ENCODE measurements at regions not wholly inside any gene's neighbourhood (a gene's known extent, or its start where the extent isn't known, plus 50 kb on each side); places are given as distances from the start of the nearest gene placed in this dataset.

- H3K4me1 Mint-ChIP-seq (ENCODE audit: low read depth), result no peaks in the 10 kb centered on the region
- no peaks in the 10 kb centered on the region for H3K36me3 Mint-ChIP-seq (ENCODE audit: low read depth)
- H3K27me3 Mint-ChIP-seq, result no peaks in the 10 kb centered on the region
- no peak overlapping the region for H3K4me3 Mint-ChIP-seq
- ChIA-PET CTCF (no interaction called here), POLR2A (interaction anchor here (0.7 kb wide), 1 partner anchor 10 kb away, joined by 3 read pairs; no protein-coding TSS in a partner anchor)
- no peak overlapping the region for H3K27ac Mint-ChIP-seq
- intact Hi-C loops (cut with micrococcal nuclease), result no loop called here
- H3K9me3 Mint-ChIP-seq, result no peaks in the 10 kb centered on the region
- ATAC-seq, result no peak
- TF ChIP-seq CTCF (IDR thresholded peaks at IDR 0.05), result no peak
- no peak for DNase-seq
Observed at GRCh38 chr5:82418608-82418950, 140.4 kb upstream of the RPS23 start.

- H3K4me3 Mint-ChIP-seq, result no peak overlapping the region
- ChIA-PET POLR2A (interaction anchor here (0.7 kb wide), 1 partner anchor 10 kb away, joined by 3 read pairs; no protein-coding TSS in a partner anchor), CTCF (no interaction called here)
- H3K9me3 Mint-ChIP-seq, result no peaks in the 10 kb centered on the region
- no peaks in the 10 kb centered on the region for H3K36me3 Mint-ChIP-seq (ENCODE audit: low read depth)
- no peaks in the 10 kb centered on the region for H3K27me3 Mint-ChIP-seq
- H3K4me1 Mint-ChIP-seq (ENCODE audit: low read depth), result no peaks in the 10 kb centered on the region
- ATAC-seq (no peak), DNase-seq (no peak)
- TF ChIP-seq CTCF (IDR thresholded peaks at IDR 0.05), result no peak
- H3K27ac Mint-ChIP-seq, result no peak overlapping the region
- intact Hi-C loops (cut with micrococcal nuclease), result no loop called here
Observed at GRCh38 chr5:82417776-82418607, 139.8 kb upstream of the RPS23 start.

DNA sequence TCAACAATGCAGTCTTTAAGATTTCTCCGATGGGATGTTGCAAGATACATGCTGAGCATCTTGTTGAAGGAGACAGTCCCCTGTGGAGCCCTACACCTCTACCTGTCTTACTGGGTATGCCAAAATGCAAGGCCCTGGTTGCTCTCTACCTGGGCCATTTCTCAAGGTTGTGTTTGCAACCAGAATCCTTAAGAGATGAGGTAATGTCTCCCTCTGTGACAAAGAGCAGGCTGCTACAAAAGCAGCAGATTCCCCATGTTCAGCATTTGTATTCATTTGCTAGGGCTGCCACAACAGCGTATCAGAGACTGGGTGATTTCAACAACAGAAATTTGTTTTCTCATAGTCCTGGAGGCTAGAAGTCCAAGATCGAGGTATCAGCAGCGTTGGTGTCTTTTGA is 138.4 kb upstream of the RPS23 start:
- H3K9me3 Mint-ChIP-seq, result no peaks in the 10 kb centered on the region
- H3K27ac Mint-ChIP-seq, result no peak overlapping the region
- ChIA-PET CTCF (no interaction called here), POLR2A (no interaction called here)
- H3K4me1 Mint-ChIP-seq (ENCODE audit: low read depth), result no peaks in the 10 kb centered on the region
- no peak overlapping the region for H3K4me3 Mint-ChIP-seq
- no peaks in the 10 kb centered on the region for H3K36me3 Mint-ChIP-seq (ENCODE audit: low read depth)
- DNase-seq (no peak), ATAC-seq (no peak)
- no peaks in the 10 kb centered on the region for H3K27me3 Mint-ChIP-seq
- no peak for TF ChIP-seq CTCF (IDR thresholded peaks at IDR 0.05)
- intact Hi-C loops (cut with micrococcal nuclease), result no loop called here

GRCh38 chr5:82414041-82414388 is 135.9 kb upstream of the RPS23 start:
- CTCF ChIA-PET, result interaction anchor here (1.2 kb wide), 1 partner anchor 62 kb away, joined by 3 read pairs; no protein-coding TSS in a partner anchor
- H3K27ac Mint-ChIP-seq, result no peak overlapping the region
- POLR2A ChIA-PET, result no interaction called here
- no peak for TF ChIP-seq CTCF (IDR thresholded peaks at IDR 0.05)
- H3K36me3 Mint-ChIP-seq (ENCODE audit: low read depth), result no peaks in the 10 kb centered on the region
- H3K9me3 Mint-ChIP-seq, result no peaks in the 10 kb centered on the region
- intact Hi-C loops (cut with micrococcal nuclease), result no loop called here
- no peaks in the 10 kb centered on the region for H3K27me3 Mint-ChIP-seq
- no peak overlapping the region for H3K4me3 Mint-ChIP-seq
- no peak for ATAC-seq
- DNase-seq, result no peak
- H3K4me1 Mint-ChIP-seq (ENCODE audit: low read depth), result no peaks in the 10 kb centered on the region

GRCh38 chr5:82413302-82414040 is 135.3 kb upstream of the RPS23 start:
- POLR2A ChIA-PET, result no interaction called here
- no peaks in the 10 kb centered on the region for H3K27me3 Mint-ChIP-seq
- H3K4me3 Mint-ChIP-seq, result no peak overlapping the region
- no peak for DNase-seq
- no peak for TF ChIP-seq CTCF (IDR thresholded peaks at IDR 0.05)
- intact Hi-C loops (cut with micrococcal nuclease), result no loop called here
- no peaks in the 10 kb centered on the region for H3K9me3 Mint-ChIP-seq
- ATAC-seq, result no peak
- H3K36me3 Mint-ChIP-seq (ENCODE audit: low read depth), result no peaks in the 10 kb centered on the region
- H3K4me1 Mint-ChIP-seq (ENCODE audit: low read depth), result no peaks in the 10 kb centered on the region
- CTCF ChIA-PET, result interaction anchor here (1.2 kb wide), 1 partner anchor 61 kb away, joined by 3 read pairs; no protein-coding TSS in a partner anchor
- H3K27ac Mint-ChIP-seq, result no peak overlapping the region
